Calu3 (cell line): ENCODE measurements at regions not wholly inside any gene's neighbourhood (a gene's known extent, or its start where the extent isn't known, plus 50 kb on each side); places are given as distances from the start of the nearest gene placed in this dataset.

Experiments used
- BruUV-seq: library from RNA; stranded (reverse); fragments of 400-500 nt; replicated peaks from 2 replicates; lab custom pipeline; 2021; lab: Mats Ljungman, UMichigan
- CTCF ChIA-PET: fragments of 300-600 bp; sonication (Branson Sonifier 250); formaldehyde crosslinking; loops from one replicate; lab custom pipeline; 2022; ENCODE audit warnings: antibody characterized with exemption; lab: Charles Lee
- DNase-seq: peaks from one replicate; pipeline ENCODE4 v3.0.0; 2022
- H3K27ac Mint-ChIP-seq: one replicate; pipeline ENCODE4 v1.8.0; 2022; ENCODE audit warnings: mixed read lengths; ENCODE audit not compliant: unreplicated experiment
- H3K27me3 Mint-ChIP-seq: one replicate; pipeline ENCODE4 v1.8.0; 2022; ENCODE audit warnings: mixed read lengths; ENCODE audit not compliant: unreplicated experiment
- H3K36me3 Mint-ChIP-seq: one replicate; pipeline ENCODE4 v1.8.0; 2022; ENCODE audit warnings: mild to moderate bottlenecking, moderate library complexity, mixed read lengths; ENCODE audit not compliant: insufficient read depth, unreplicated experiment
- H3K4me1 Mint-ChIP-seq: one replicate; pipeline ENCODE4 v1.8.0; 2022; ENCODE audit warnings: mild to moderate bottlenecking, low read depth, mixed read lengths; ENCODE audit not compliant: unreplicated experiment
- H3K4me3 Mint-ChIP-seq: one replicate; pipeline ENCODE4 v1.8.0; 2022; ENCODE audit warnings: mild to moderate bottlenecking, low read depth, moderate library complexity, mixed read lengths; ENCODE audit not compliant: unreplicated experiment
- H3K9me3 Mint-ChIP-seq: one replicate; pipeline ENCODE4 v1.8.0; 2022; ENCODE audit warnings: low read depth, mixed read lengths; ENCODE audit not compliant: unreplicated experiment
- intact Hi-C: fragments of 100-400 bp; cut with micrococcal nuclease; formaldehyde crosslinking; loops from one replicate; pipeline ENCODE4 v1.10.0; 2022; ENCODE audit not compliant: unreplicated experiment
- TF ChIP-seq, protein P1 (sequence below): fragments of 200-600 bp; IDR thresholded peaks from one replicate; pipeline ENCODE4 v1.8.0; 2022; ENCODE audit warnings: antibody characterized with exemption; ENCODE audit not compliant: unreplicated experiment

DNA sequence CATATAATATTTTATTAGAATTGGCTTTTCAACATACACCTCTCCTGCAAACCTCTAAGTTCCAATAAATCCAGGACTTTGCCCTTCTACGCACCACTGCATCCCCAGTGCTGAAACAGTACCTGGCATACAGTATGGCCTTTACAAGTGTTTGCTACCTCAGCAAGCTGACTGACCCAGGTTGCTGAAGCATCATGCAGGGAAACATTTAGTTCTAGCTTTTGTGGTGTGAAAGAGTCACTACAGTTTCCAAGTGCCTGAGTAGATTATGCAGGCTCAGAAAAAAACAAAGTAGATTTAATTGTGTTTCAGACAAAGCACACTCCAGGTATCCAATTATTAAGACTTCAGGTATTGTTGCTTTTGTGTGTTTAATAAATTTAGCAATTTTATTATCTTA, 614.2 kb upstream of the NRSN1 start:
- no peaks in the 10 kb centered on the region for H3K27me3 Mint-ChIP-seq
- H3K9me3 Mint-ChIP-seq, result peaks cover 8% of the 10 kb centered on the region
- no peak overlapping the region for H3K27ac Mint-ChIP-seq
- H3K4me3 Mint-ChIP-seq, result no peak overlapping the region
- BruUV-seq, result no TSS peak
- CTCF ChIA-PET, result interaction anchor here (0.7 kb wide), 1 partner anchor 372 kb away, joined by 3 read pairs; no protein-coding TSS in a partner anchor
- no peaks in the 10 kb centered on the region for H3K36me3 Mint-ChIP-seq
- intact Hi-C loops, result no loop called here
- no peaks in the 10 kb centered on the region for H3K4me1 Mint-ChIP-seq
- no peak for DNase-seq
- TF ChIP-seq, protein P1, sequence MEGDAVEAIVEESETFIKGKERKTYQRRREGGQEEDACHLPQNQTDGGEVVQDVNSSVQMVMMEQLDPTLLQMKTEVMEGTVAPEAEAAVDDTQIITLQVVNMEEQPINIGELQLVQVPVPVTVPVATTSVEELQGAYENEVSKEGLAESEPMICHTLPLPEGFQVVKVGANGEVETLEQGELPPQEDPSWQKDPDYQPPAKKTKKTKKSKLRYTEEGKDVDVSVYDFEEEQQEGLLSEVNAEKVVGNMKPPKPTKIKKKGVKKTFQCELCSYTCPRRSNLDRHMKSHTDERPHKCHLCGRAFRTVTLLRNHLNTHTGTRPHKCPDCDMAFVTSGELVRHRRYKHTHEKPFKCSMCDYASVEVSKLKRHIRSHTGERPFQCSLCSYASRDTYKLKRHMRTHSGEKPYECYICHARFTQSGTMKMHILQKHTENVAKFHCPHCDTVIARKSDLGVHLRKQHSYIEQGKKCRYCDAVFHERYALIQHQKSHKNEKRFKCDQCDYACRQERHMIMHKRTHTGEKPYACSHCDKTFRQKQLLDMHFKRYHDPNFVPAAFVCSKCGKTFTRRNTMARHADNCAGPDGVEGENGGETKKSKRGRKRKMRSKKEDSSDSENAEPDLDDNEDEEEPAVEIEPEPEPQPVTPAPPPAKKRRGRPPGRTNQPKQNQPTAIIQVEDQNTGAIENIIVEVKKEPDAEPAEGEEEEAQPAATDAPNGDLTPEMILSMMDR, result no peak

DNA sequence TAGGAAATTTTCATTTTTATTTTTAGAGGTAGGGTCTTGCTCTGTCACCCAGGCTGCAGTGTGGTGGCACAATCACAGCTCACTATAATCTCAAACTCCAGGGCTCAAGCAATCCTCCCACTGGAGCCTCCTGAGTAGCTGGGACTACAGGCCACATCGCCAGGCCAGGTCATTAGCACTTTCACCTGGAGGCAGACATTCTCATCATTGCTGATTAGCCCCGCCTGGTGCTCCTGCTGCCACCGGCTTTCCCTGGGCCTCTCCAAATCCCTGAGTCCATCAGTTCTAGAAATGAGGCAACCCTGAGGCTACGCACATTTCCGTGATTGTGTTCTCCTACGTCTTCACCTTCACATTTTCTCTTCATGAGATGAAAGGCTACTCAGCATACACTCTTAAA, 607.7 kb upstream of the NRSN1 start:
- CTCF ChIA-PET, result no interaction called here
- no peaks in the 10 kb centered on the region for H3K4me1 Mint-ChIP-seq
- H3K9me3 Mint-ChIP-seq, result peaks cover 11% of the 10 kb centered on the region
- TF ChIP-seq, protein P1, result no peak
- H3K27me3 Mint-ChIP-seq, result no peaks in the 10 kb centered on the region
- no peak for DNase-seq
- H3K36me3 Mint-ChIP-seq, result no peaks in the 10 kb centered on the region
- H3K4me3 Mint-ChIP-seq, result no peak overlapping the region
- BruUV-seq, result no TSS peak
- intact Hi-C loops, result no loop called here
- no peak overlapping the region for H3K27ac Mint-ChIP-seq

DNA sequence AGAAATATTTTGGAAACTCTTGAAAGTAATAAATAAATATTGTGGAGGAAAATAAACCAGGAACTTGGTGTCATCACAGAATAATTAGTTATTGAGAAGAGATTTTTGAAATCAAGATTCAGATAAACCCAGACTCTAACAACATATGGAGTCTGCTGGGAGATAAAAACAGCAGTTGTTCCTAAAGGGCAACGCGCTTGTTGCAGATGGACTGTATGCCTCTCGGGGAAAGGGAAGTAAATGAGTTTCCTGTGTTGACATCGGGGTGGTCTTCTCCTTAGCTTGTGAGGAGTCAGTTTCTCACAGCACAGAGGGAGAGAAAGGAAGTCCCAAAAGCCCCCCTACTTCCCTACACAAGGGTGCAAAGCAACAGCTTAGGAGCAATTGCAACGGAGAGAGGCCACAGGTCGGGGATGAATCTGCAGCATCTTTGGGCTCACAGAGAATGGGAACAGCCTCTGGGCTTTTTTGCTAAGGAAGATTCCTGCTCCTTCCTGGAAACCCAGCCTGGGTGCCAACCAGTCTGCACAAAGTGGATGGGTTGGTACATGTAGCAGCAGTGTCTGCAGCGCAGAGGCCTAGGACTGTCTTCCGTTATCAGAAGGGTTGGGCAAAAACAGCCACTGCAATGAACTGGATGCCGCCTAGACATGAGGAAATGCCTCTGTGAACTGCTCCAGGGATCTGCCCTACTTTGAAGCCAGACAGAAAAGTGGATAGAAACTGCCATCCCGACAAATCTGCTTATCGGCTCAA, 603.0 kb upstream of the NRSN1 start:
- Mint-ChIP-seq H3K36me3 (no peaks in the 10 kb centered on the region), H3K27ac (no peak overlapping the region), H3K4me1 (no peaks in the 10 kb centered on the region), H3K4me3 (no peak overlapping the region), H3K9me3 (peaks cover 16% of the 10 kb centered on the region), H3K27me3 (no peaks in the 10 kb centered on the region)
- CTCF ChIA-PET, result no interaction called here
- DNase-seq, result no peak
- no TSS peak for BruUV-seq
- TF ChIP-seq, protein P1, result no peak
- intact Hi-C loops, result no loop called here

DNA sequence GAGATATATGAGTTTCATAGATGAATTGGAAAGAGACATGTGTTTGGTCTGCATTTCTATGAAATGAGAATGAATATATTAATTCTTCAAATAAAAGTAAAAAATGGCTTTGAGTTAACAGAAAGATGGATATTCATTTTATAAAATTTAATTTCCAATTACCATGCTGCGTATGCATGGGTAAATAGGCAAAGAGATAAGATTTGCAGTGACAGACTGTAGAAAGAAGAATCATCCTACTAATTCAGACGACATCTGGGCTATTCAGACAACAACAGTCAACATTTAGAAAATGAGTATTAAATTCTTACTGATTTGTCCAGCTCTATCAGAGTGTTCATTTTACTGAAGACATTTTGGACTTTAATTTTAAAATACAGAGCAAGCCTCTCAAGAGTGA, 602.2 kb upstream of the NRSN1 start:
- H3K9me3 Mint-ChIP-seq, result peaks cover 16% of the 10 kb centered on the region
- H3K27ac Mint-ChIP-seq, result no peak overlapping the region
- H3K27me3 Mint-ChIP-seq, result no peaks in the 10 kb centered on the region
- CTCF ChIA-PET, result no interaction called here
- intact Hi-C loops, result no loop called here
- H3K4me3 Mint-ChIP-seq, result no peak overlapping the region
- no peak for DNase-seq
- no TSS peak for BruUV-seq
- no peaks in the 10 kb centered on the region for H3K4me1 Mint-ChIP-seq
- TF ChIP-seq, protein P1, result no peak
- H3K36me3 Mint-ChIP-seq, result no peaks in the 10 kb centered on the region
